NCI-H2227 treated with DMSO at 0.1 percent for 48 hours (cell line): ENCODE measurements at regions not wholly inside any gene's neighbourhood (a gene's known extent, or its start where the extent isn't known, plus 50 kb on each side); places are given as distances from the start of the nearest gene placed in this dataset.
"Not testable (repeated sequence)": the region's sequence is repeated elsewhere in the genome, so short reads cannot be mapped to it uniquely, and the experiment has no call there.

Source experiments
- DNase-seq: peaks from one replicate; lab custom pipeline; 2025; lab: John Stamatoyannopoulos, UW

- no peak for DNase-seq
Observed at GRCh38 chrX:45497290-45497689, 296.6 kb upstream of the DIPK2B start.

- no peak for DNase-seq
Observed at GRCh38 chrX:45485719-45486118, 285.0 kb upstream of the DIPK2B start.

- no peak for DNase-seq
Observed at GRCh38 chrX:45479835-45480422, 279.3 kb upstream of the DIPK2B start.

- no peak for DNase-seq
Observed at GRCh38 chrX:45479196-45479834, 278.6 kb upstream of the DIPK2B start.

- no peak for DNase-seq
Observed at GRCh38 chrX:45472968-45473367, 272.3 kb upstream of the DIPK2B start.

GRCh38 chrX:45467537-45467936 is 266.9 kb upstream of the DIPK2B start:
- not testable (repeated sequence) for DNase-seq

- not testable (repeated sequence) for DNase-seq
Observed at GRCh38 chrX:45455732-45456131, 255.1 kb upstream of the DIPK2B start.

- DNase-seq = no peak
Observed at GRCh38 chrX:45454290-45454689, 253.6 kb upstream of the DIPK2B start.

- no peak for DNase-seq
Observed at GRCh38 chrX:45449982-45450381, 249.3 kb upstream of the DIPK2B start.

- no peak for DNase-seq
Observed at GRCh38 chrX:45447995-45448394, 247.3 kb upstream of the DIPK2B start.

- DNase-seq = no peak
Observed at GRCh38 chrX:45447331-45447730, 246.7 kb upstream of the DIPK2B start.

GRCh38 chrX:45445745-45446412 is 245.2 kb upstream of the DIPK2B start:
- no peak for DNase-seq

GRCh38 chrX:45437186-45437585 is 236.5 kb upstream of the DIPK2B start:
- DNase-seq = no peak

- no peak for DNase-seq
Observed at GRCh38 chrX:45435481-45435880, 234.8 kb upstream of the DIPK2B start.

- DNase-seq = no peak
Observed at GRCh38 chrX:45434231-45434630, 233.6 kb upstream of the DIPK2B start.

- no peak for DNase-seq
Observed at GRCh38 chrX:45428831-45429230, 228.2 kb upstream of the DIPK2B start.

GRCh38 chrX:45424326-45424725 is 223.7 kb upstream of the DIPK2B start:
- no peak for DNase-seq

- no peak for DNase-seq
Observed at GRCh38 chrX:45422216-45422925, 221.7 kb upstream of the DIPK2B start.

GRCh38 chrX:45421806-45422205 is 221.1 kb upstream of the DIPK2B start:
- DNase-seq = no peak

- no peak for DNase-seq
Observed at GRCh38 chrX:45404206-45404605, 203.5 kb upstream of the DIPK2B start.

- DNase-seq = no peak
Observed at GRCh38 chrX:45401923-45402322, 201.2 kb upstream of the DIPK2B start.

- DNase-seq = not testable (repeated sequence)
Observed at GRCh38 chrX:45400951-45401725, 200.5 kb upstream of the DIPK2B start.
